Skeletal muscle tissue (tissue), 3 donors: ENCODE measurements at regions not wholly inside any gene's neighbourhood (a gene's known extent, or its start where the extent isn't known, plus 50 kb on each side); places are given as distances from the start of the nearest gene placed in this dataset.
"Not testable (repeated sequence)": the region's sequence is repeated elsewhere in the genome, so short reads cannot be mapped to it uniquely, and the experiment has no call there.

ENCODE experiments used
- H3K27ac ChIP-seq: one replicate; pipeline ENCODE4 v1.7.0; 2013; ENCODE audit warnings: mild to moderate bottlenecking, low read depth, low read length, inconsistent platforms
- H3K27me3 ChIP-seq, 3 donors: one replicate each; pipeline ENCODE4 v1.7.0; 2013; ENCODE audit warnings: low read length in 3 of 3; ENCODE audit not compliant: control insufficient read depth in 3 of 3, insufficient read depth in 3 of 3
- H3K36me3 ChIP-seq, 3 donors: one replicate each; pipeline ENCODE4 v1.7.0; 2013; ENCODE audit warnings: low read length in 3 of 3; ENCODE audit not compliant: control insufficient read depth in 3 of 3, insufficient read depth in 3 of 3
- H3K4me1 ChIP-seq, 3 donors: one replicate each; pipeline ENCODE4 v1.7.0; 2013; ENCODE audit warnings: low read length in 3 of 3, mild to moderate bottlenecking in 3 of 3; ENCODE audit not compliant: control insufficient read depth in 3 of 3, insufficient read depth in 3 of 3
- H3K4me3 ChIP-seq, 3 donors: one replicate each; pipeline ENCODE4 v1.7.0; 2013; ENCODE audit warnings: low read length in 3 of 3
- H3K9ac ChIP-seq, 3 donors: one replicate each; pipeline ENCODE4 v1.7.0; 2013; ENCODE audit warnings: low read length in 3 of 3, mild to moderate bottlenecking in 3 of 3, moderate library complexity in 2 of 3, low read depth in 1 of 3
- H3K9me3 ChIP-seq, 3 donors: one replicate each; pipeline ENCODE4 v1.7.0; 2013; ENCODE audit warnings: low read length in 3 of 3; ENCODE audit not compliant: control insufficient read depth in 3 of 3
- donor health status: Osteomylitis.

DNA sequence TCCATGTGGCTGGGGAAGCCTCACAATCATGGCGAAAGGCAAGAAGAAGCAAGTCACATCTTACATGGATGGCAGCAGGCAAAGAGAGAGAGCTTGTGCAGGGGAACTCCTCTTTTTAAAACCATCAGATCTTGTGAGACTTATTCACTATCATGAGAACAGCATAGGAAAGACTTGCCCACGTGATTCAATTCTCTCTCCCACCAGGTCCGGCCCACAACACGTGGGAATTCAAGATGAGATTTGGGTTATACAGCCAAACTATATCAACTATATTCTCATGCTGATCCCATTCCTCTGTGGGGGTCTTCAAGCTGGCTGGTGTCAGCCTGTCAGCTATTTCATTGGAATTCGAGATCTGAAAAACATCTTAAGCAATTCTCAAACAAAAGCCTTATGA lies 56.7 kb upstream of the RBM24 start:
- not testable (repeated sequence) for H3K36me3 ChIP-seq, H3K27me3 ChIP-seq, H3K4me1 ChIP-seq, H3K9ac ChIP-seq, H3K9me3 ChIP-seq, H3K27ac ChIP-seq, H3K4me3 ChIP-seq

- no peak overlapping the region for H3K4me3 ChIP-seq
- no peak overlapping the region for H3K9ac ChIP-seq
- H3K36me3 ChIP-seq, result no peaks in the 10 kb centered on the region
- H3K9me3 ChIP-seq, result no peaks in the 10 kb centered on the region
- H3K4me1 ChIP-seq, result peaks cover 0 to 9% (median 7%) of the 10 kb centered on the region in 3 donors
- H3K27ac ChIP-seq, result no peak overlapping the region
- H3K27me3 ChIP-seq, result no peaks in the 10 kb centered on the region
These were observed 55.2 kb upstream of the RBM24 start for GRCh38 chr6:17225767-17226630.

GRCh38 chr6:17226786-17227233 lies 54.4 kb upstream of the RBM24 start:
- Histone ChIP-seq H3K9me3 (no peaks in the 10 kb centered on the region), H3K27me3 (no peaks in the 10 kb centered on the region), H3K4me1 (peaks cover 0 to 9% (median 7%) of the 10 kb centered on the region in 3 donors), H3K27ac (no peak overlapping the region), H3K4me3 (no peak overlapping the region), H3K9ac (no peak overlapping the region), H3K36me3 (no peaks in the 10 kb centered on the region)

GRCh38 chr6:17227403-17227802 lies 53.8 kb upstream of the RBM24 start:
- Histone ChIP-seq H3K27me3 (no peaks in the 10 kb centered on the region), H3K4me1 (peaks cover 0 to 9% (median 7%) of the 10 kb centered on the region in 3 donors), H3K36me3 (no peaks in the 10 kb centered on the region), H3K4me3 (no peak overlapping the region), H3K27ac (no peak overlapping the region), H3K9me3 (no peaks in the 10 kb centered on the region), H3K9ac (no peak overlapping the region)
